ENCODE measurements at regions not wholly inside any gene's neighbourhood (a gene's known extent, or its start where the extent isn't known, plus 50 kb on each side); places are given as distances from the start of the nearest gene placed in this dataset.

DNA sequence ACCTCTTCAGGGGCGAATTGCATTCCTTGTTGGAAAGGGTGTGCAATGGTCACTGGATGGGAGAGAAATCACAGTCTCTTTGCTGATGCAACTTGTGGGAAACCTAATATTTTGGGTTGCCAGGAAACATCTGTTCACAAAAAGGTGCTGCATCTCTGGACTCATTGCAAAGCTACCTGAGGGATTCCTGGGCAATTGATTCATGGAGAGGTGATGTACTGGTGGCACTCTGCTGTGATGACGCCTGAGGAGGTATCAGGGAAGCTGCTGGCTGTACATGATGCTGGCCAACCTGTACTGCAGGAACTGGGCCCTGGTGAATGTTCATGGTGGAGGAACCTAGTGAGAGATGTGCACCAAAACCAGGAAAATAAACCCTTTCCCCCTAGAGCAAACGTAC is 516.0 kb upstream of the SPHKAP start:
- CTCF ChIA-PET: no interaction called here
- POLR2A ChIA-PET: no interaction called here
- Histone ChIP-seq H3K4me3 (ENCODE audit: low read length) (no peak overlapping the region), H3K27me3 (ENCODE audit: insufficient read depth, low read length, poor library complexity, severe bottlenecking) (no peaks in the 10 kb centered on the region), H3K9me3 (ENCODE audit: low read length) (no peaks in the 10 kb centered on the region), H3K36me3 (ENCODE audit: insufficient read depth, low read length) (no peaks in the 10 kb centered on the region), H3K4me1 (ENCODE audit: insufficient read depth, low read length) (no peaks in the 10 kb centered on the region), H3K27ac (ENCODE audit: low read depth, low read length) (no peak overlapping the region)
- Mint-ChIP-seq H3K4me3 (no peak overlapping the region), H3K36me3 (no peaks in the 10 kb centered on the region), H3K4me1 (no peaks in the 10 kb centered on the region), H3K9me3 (peaks cover 7 to 14% (median 10%) of the 10 kb centered on the region in 5 donors), H3K27ac (no peak overlapping the region), H3K27me3 (no peaks in the 10 kb centered on the region)
- DNase-seq: no peak

- ChIA-PET CTCF (no interaction called here), POLR2A (no interaction called here)
- no peaks in the 10 kb centered on the region for H3K4me1 Mint-ChIP-seq
- peaks cover 0 to 1% of the 10 kb centered on the region in 2 donors for H3K27me3 Mint-ChIP-seq
- no peak for DNase-seq
- Histone ChIP-seq H3K36me3 (ENCODE audit: insufficient read depth, low read length) (no peaks in the 10 kb centered on the region), H3K9me3 (ENCODE audit: low read length) (no peaks in the 10 kb centered on the region), H3K27ac (ENCODE audit: low read depth, low read length) (no peak overlapping the region), H3K27me3 (ENCODE audit: insufficient read depth, low read length, poor library complexity, severe bottlenecking) (no peaks in the 10 kb centered on the region), H3K4me1 (ENCODE audit: insufficient read depth, low read length) (no peaks in the 10 kb centered on the region), H3K4me3 (ENCODE audit: low read length) (no peak overlapping the region)
- H3K27ac Mint-ChIP-seq: no peak overlapping the region
- no peaks in the 10 kb centered on the region for H3K36me3 Mint-ChIP-seq
- H3K4me3 Mint-ChIP-seq: no peak overlapping the region
- peaks cover 3 to 15% (median 13%) of the 10 kb centered on the region in 5 donors for H3K9me3 Mint-ChIP-seq
These were observed 509.2 kb upstream of the SPHKAP start for GRCh38 chr2:228690681-228691080.

GRCh38 chr2:228689053-228689452 is 507.6 kb upstream of the SPHKAP start:
- H3K4me1 ChIP-seq (ENCODE audit: insufficient read depth, low read length): no peaks in the 10 kb centered on the region
- H3K4me3 ChIP-seq (ENCODE audit: low read length): no peak overlapping the region
- H3K4me3 Mint-ChIP-seq: no peak overlapping the region
- peak overlapping the region in 1 of 8 donors; percentile 62 for H3K27ac Mint-ChIP-seq
- DNase-seq: no peak
- no peaks in the 10 kb centered on the region for H3K36me3 ChIP-seq (ENCODE audit: insufficient read depth, low read length)
- no peaks in the 10 kb centered on the region for H3K36me3 Mint-ChIP-seq
- H3K4me1 Mint-ChIP-seq: no peaks in the 10 kb centered on the region
- POLR2A ChIA-PET: no interaction called here
- peaks cover 5 to 15% (median 13%) of the 10 kb centered on the region in 5 donors for H3K9me3 Mint-ChIP-seq
- H3K27me3 Mint-ChIP-seq: peaks cover 0 to 1% of the 10 kb centered on the region in 2 donors
- H3K27ac ChIP-seq (ENCODE audit: low read depth, low read length): no peak overlapping the region
- no peaks in the 10 kb centered on the region for H3K27me3 ChIP-seq (ENCODE audit: insufficient read depth, low read length, poor library complexity, severe bottlenecking)
- CTCF ChIA-PET: no interaction called here
- H3K9me3 ChIP-seq (ENCODE audit: low read length): no peaks in the 10 kb centered on the region

DNA sequence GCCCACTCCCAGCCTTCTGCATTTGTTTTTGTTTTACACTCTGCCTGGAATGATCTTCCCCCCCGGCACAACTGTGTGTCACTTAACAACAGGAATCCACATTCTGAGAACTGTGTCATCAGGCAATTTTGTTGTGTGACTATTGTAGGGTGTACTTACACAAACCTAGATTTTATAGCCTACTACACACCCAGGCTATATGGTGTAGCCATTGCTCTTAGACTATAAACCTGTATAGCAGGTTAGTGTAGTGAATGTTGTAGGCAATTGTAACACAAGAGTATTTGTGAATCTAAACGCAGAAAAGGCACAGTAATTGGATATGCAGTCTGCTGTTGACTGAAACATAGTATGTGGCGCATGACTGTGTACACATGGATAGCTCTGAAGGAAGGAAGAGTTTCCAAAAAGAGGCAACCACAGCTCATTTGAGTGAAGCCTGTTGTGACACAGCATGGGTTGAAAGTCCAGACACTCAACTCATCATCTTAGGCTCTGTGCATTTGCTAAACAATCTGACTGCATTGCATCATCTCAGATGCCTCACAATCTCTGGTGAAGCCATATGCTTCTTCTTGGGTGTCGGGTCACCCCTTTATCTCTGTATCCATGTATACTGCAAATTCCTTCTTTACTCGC is 506.6 kb upstream of the SPHKAP start:
- no peaks in the 10 kb centered on the region for H3K4me1 ChIP-seq (ENCODE audit: insufficient read depth, low read length)
- ChIA-PET POLR2A (no interaction called here), CTCF (no interaction called here)
- no peak overlapping the region for H3K4me3 Mint-ChIP-seq
- no peaks in the 10 kb centered on the region for H3K36me3 ChIP-seq (ENCODE audit: insufficient read depth, low read length)
- no peak overlapping the region for H3K27ac ChIP-seq (ENCODE audit: low read depth, low read length)
- H3K4me3 ChIP-seq (ENCODE audit: low read length): no peak overlapping the region
- no peak overlapping the region for H3K27ac Mint-ChIP-seq
- H3K9me3 Mint-ChIP-seq: peaks cover 6 to 17% (median 13%) of the 10 kb centered on the region in 5 donors
- H3K27me3 Mint-ChIP-seq: peaks cover 0 to 1% of the 10 kb centered on the region in 2 donors
- no peaks in the 10 kb centered on the region for H3K36me3 Mint-ChIP-seq
- H3K9me3 ChIP-seq (ENCODE audit: low read length): no peaks in the 10 kb centered on the region
- no peaks in the 10 kb centered on the region for H3K4me1 Mint-ChIP-seq
- DNase-seq: no peak
- no peaks in the 10 kb centered on the region for H3K27me3 ChIP-seq (ENCODE audit: insufficient read depth, low read length, poor library complexity, severe bottlenecking)

- Mint-ChIP-seq H3K4me1 (no peaks in the 10 kb centered on the region), H3K36me3 (no peaks in the 10 kb centered on the region), H3K4me3 (no peak overlapping the region), H3K27ac (no peak overlapping the region), H3K9me3 (peaks cover 5 to 11% (median 8%) of the 10 kb centered on the region in 5 donors), H3K27me3 (no peaks in the 10 kb centered on the region)
- no peak for DNase-seq
- H3K9me3 ChIP-seq (ENCODE audit: low read length): no peaks in the 10 kb centered on the region
- H3K36me3 ChIP-seq (ENCODE audit: insufficient read depth, low read length): no peaks in the 10 kb centered on the region
- no peaks in the 10 kb centered on the region for H3K4me1 ChIP-seq (ENCODE audit: insufficient read depth, low read length)
- H3K27ac ChIP-seq (ENCODE audit: low read depth, low read length): no peak overlapping the region
- no peaks in the 10 kb centered on the region for H3K27me3 ChIP-seq (ENCODE audit: insufficient read depth, low read length, poor library complexity, severe bottlenecking)
- POLR2A ChIA-PET: no interaction called here
- no peak overlapping the region for H3K4me3 ChIP-seq (ENCODE audit: low read length)
- CTCF ChIA-PET: no interaction called here
These were observed 500.5 kb upstream of the SPHKAP start for GRCh38 chr2:228681979-228682378.

DNA sequence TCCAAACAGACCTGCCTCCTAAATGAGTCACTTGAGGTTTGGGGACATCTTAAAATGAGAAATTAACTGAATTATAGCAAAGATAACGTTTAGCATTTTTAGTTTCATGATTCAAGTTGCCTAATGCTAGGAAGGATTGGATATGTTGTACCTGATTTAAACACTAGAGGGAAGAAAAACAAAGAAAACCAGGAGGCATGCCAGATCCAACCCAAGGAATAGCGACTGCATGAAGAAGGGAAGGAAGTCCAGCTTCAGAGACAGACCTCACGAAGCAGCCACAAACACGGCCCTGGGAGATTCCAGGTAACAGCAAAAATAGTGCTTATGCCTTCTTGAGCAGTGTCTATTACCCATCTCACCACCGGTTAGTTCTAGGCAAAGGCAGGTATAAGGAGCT is 499.9 kb upstream of the SPHKAP start:
- Histone ChIP-seq H3K27ac (ENCODE audit: low read depth, low read length) (no peak overlapping the region), H3K4me1 (ENCODE audit: insufficient read depth, low read length) (no peaks in the 10 kb centered on the region), H3K36me3 (ENCODE audit: insufficient read depth, low read length) (no peaks in the 10 kb centered on the region), H3K27me3 (ENCODE audit: insufficient read depth, low read length, poor library complexity, severe bottlenecking) (no peaks in the 10 kb centered on the region), H3K4me3 (ENCODE audit: low read length) (no peak overlapping the region), H3K9me3 (ENCODE audit: low read length) (no peaks in the 10 kb centered on the region)
- no peaks in the 10 kb centered on the region for H3K36me3 Mint-ChIP-seq
- POLR2A ChIA-PET: no interaction called here
- DNase-seq: no peak
- H3K4me1 Mint-ChIP-seq: no peaks in the 10 kb centered on the region
- peaks cover 5 to 11% (median 8%) of the 10 kb centered on the region in 5 donors for H3K9me3 Mint-ChIP-seq
- H3K27me3 Mint-ChIP-seq: no peaks in the 10 kb centered on the region
- CTCF ChIA-PET: no interaction called here
- H3K4me3 Mint-ChIP-seq: no peak overlapping the region
- no peak overlapping the region for H3K27ac Mint-ChIP-seq

DNA sequence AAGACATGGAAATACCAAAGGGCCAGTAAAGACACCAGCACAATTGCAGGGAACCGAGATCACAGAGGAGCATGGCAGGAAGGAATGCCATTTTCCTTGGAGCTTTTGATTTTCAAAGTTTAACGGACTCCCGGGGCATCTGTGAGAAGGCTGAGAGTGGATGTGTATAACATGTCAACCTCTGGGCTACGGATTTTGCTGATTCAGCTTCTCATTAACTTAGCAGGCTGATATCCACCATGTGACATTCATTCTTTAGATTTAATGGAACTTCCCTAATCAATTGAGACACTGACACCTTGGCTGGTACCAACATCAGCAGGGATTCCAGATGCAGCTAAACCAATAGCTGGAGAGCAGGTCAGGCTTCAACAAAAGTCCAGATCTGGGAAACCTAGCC is 496.6 kb upstream of the SPHKAP start:
- CTCF ChIA-PET: no interaction called here

DNA sequence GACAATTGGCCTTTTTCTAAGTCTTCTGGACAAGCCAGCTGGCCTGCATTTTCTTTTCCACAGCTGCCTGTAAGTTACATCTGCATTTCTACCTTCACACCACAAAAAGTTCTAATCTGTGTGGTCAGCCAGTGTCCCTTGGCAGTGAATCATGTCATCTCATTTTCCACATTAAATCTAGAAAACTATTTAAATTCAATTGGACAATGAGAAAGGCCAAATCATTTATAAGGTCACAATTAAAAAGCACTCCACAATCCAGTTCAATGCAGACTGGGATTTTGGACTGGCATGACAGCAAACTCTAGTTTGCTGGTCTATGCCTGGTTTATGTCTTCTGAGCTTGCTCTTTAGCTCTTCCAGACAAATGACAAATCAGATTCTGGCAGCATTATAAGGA is 494.2 kb upstream of the SPHKAP start:
- H3K36me3 ChIP-seq (ENCODE audit: insufficient read depth, low read length): no peaks in the 10 kb centered on the region
- H3K9me3 ChIP-seq (ENCODE audit: low read length): no peaks in the 10 kb centered on the region
- peaks cover 5 to 15% (median 6%) of the 10 kb centered on the region in 5 donors for H3K9me3 Mint-ChIP-seq
- H3K4me3 ChIP-seq (ENCODE audit: low read length): no peak overlapping the region
- ChIA-PET POLR2A (no interaction called here), CTCF (no interaction called here)
- H3K4me1 ChIP-seq (ENCODE audit: insufficient read depth, low read length): no peaks in the 10 kb centered on the region
- no peaks in the 10 kb centered on the region for H3K36me3 Mint-ChIP-seq
- no peak for DNase-seq
- no peak overlapping the region for H3K4me3 Mint-ChIP-seq
- no peaks in the 10 kb centered on the region for H3K27me3 ChIP-seq (ENCODE audit: insufficient read depth, low read length, poor library complexity, severe bottlenecking)
- no peaks in the 10 kb centered on the region for H3K27me3 Mint-ChIP-seq
- no peaks in the 10 kb centered on the region for H3K4me1 Mint-ChIP-seq
- H3K27ac ChIP-seq (ENCODE audit: low read depth, low read length): no peak overlapping the region
- H3K27ac Mint-ChIP-seq: no peak overlapping the region

More for the DNA sequence above, 496.6 kb upstream of the SPHKAP start:
- POLR2A ChIA-PET: no interaction called here
- Mint-ChIP-seq H3K4me1 (no peaks in the 10 kb centered on the region), H3K4me3 (no peak overlapping the region), H3K27me3 (no peaks in the 10 kb centered on the region), H3K27ac (peak overlapping the region in 1 of 8 donors; percentile 29), H3K36me3 (no peaks in the 10 kb centered on the region), H3K9me3 (peaks cover 5 to 15% (median 8%) of the 10 kb centered on the region in 5 donors)
- no peaks in the 10 kb centered on the region for H3K27me3 ChIP-seq (ENCODE audit: insufficient read depth, low read length, poor library complexity, severe bottlenecking)
- no peak overlapping the region for H3K27ac ChIP-seq (ENCODE audit: low read depth, low read length)
- H3K4me3 ChIP-seq (ENCODE audit: low read length): no peak overlapping the region
- no peaks in the 10 kb centered on the region for H3K9me3 ChIP-seq (ENCODE audit: low read length)
- DNase-seq: no peak
- H3K4me1 ChIP-seq (ENCODE audit: insufficient read depth, low read length): no peaks in the 10 kb centered on the region
- no peaks in the 10 kb centered on the region for H3K36me3 ChIP-seq (ENCODE audit: insufficient read depth, low read length)

- no peaks in the 10 kb centered on the region for H3K36me3 Mint-ChIP-seq
- ChIA-PET POLR2A (no interaction called here), CTCF (no interaction called here)
- no peaks in the 10 kb centered on the region for H3K4me1 ChIP-seq (ENCODE audit: insufficient read depth, low read length)
- no peak overlapping the region for H3K27ac Mint-ChIP-seq
- H3K36me3 ChIP-seq (ENCODE audit: insufficient read depth, low read length): no peaks in the 10 kb centered on the region
- H3K4me3 ChIP-seq (ENCODE audit: low read length): no peak overlapping the region
- no peak for DNase-seq
- H3K27ac ChIP-seq (ENCODE audit: low read depth, low read length): no peak overlapping the region
- H3K4me3 Mint-ChIP-seq: no peak overlapping the region
- H3K9me3 Mint-ChIP-seq: peaks cover 5 to 15% (median 6%) of the 10 kb centered on the region in 5 donors
- H3K9me3 ChIP-seq (ENCODE audit: low read length): no peaks in the 10 kb centered on the region
- no peaks in the 10 kb centered on the region for H3K27me3 Mint-ChIP-seq
- H3K27me3 ChIP-seq (ENCODE audit: insufficient read depth, low read length, poor library complexity, severe bottlenecking): no peaks in the 10 kb centered on the region
- no peaks in the 10 kb centered on the region for H3K4me1 Mint-ChIP-seq
These were observed 493.6 kb upstream of the SPHKAP start for GRCh38 chr2:228675091-228675490.

All from CD8-positive, alpha-beta memory T cell (primary cell).